ENCODE measurements at regions not wholly inside any gene's neighbourhood (a gene's known extent, or its start where the extent isn't known, plus 50 kb on each side); places are given as distances from the start of the nearest gene placed in this dataset.

DNA sequence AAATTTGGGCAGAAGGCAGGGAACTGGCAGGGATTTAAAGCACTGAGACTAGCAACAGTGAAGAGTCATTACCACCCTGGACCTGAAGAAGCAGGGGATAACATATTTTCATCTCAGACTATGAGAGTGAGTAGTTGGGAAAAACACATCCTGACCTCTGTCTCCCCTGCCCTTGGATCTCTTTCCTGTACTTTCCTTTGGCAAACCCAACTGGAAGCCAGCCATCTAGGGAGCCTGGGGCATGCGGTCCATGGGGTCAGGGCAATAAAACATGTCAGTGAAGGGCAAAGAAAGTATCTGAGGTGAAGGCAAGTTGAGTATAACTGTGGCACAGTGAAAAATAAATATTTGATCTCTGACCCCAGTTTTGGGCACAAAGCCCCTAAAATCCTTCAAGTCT lies 698.2 kb downstream of the DOK5 start:
- Histone ChIP-seq H2BK20ac (ENCODE audit: low read depth, low read length, poor library complexity, severe bottlenecking) (no peak overlapping the region), H3K4me1 (ENCODE audit: insufficient read depth, low read length) (no peaks in the 10 kb centered on the region), H2BK12ac (ENCODE audit: insufficient read length, low read depth, low read length) (no peak overlapping the region), H4K8ac (replicated peaks; ENCODE audit: insufficient read length, low read depth, low read length) (no peak overlapping the region), H4K5ac (ENCODE audit: insufficient read length, low read depth, low read length) (no peak overlapping the region), H2BK120ac (ENCODE audit: low read depth, low read length, poor library complexity, severe bottlenecking) (no peak overlapping the region), H2AK5ac (ENCODE audit: insufficient read length, low read length) (no peak overlapping the region), H4K91ac (ENCODE audit: insufficient read length, low read depth, low read length) (no peak overlapping the region), H3T11ph (ENCODE audit: low read length) (no peak overlapping the region), H3K23ac (ENCODE audit: insufficient read length, low read depth, low read length) (no peak overlapping the region), H2BK5ac (ENCODE audit: insufficient read length, low read length) (no peak overlapping the region), H3K27ac (ENCODE audit: insufficient read length, low read depth, low read length) (no peak overlapping the region), H3K4ac (ENCODE audit: low read depth, low read length) (no peak overlapping the region), H3K14ac (ENCODE audit: insufficient read depth, low read length) (no peak overlapping the region), H3K4me2 (ENCODE audit: insufficient read depth, insufficient read length, low read length) (no peak overlapping the region), H3K23me2 (ENCODE audit: insufficient read length, low read depth, low read length, poor library complexity, severe bottlenecking) (no peaks in the 10 kb centered on the region), H3K9ac (ENCODE audit: extremely low read depth, insufficient read length, low read length) (no peak overlapping the region), H3K56ac (ENCODE audit: insufficient read length, low read depth, low read length) (no peak overlapping the region), H3K79me2 (ENCODE audit: insufficient read depth, low read length) (no peaks in the 10 kb centered on the region), H3K18ac (ENCODE audit: insufficient read length, low read depth, low read length) (no peak overlapping the region), H2AFZ (ENCODE audit: low read length) (no peak overlapping the region), H4K20me1 (ENCODE audit: control insufficient read depth, insufficient read depth, insufficient read length) (no peaks in the 10 kb centered on the region), H2BK15ac (ENCODE audit: low read depth, low read length) (no peak overlapping the region), H3K79me1 (ENCODE audit: insufficient read depth, low read depth, low read length, poor library complexity, severe bottlenecking) (no peaks in the 10 kb centered on the region), H3K9me3 (ENCODE audit: control insufficient read depth, low read depth, low read length) (no peaks in the 10 kb centered on the region), H3K27me3 (ENCODE audit: insufficient read depth, low read length) (no peaks in the 10 kb centered on the region)
- Mint-ChIP-seq H3K36me3 (ENCODE audit: insufficient read depth in 1 of 3, low read depth in 3 of 3) (no peaks in the 10 kb centered on the region), H3K4me3 (no peak overlapping the region), H3K27ac (no peak overlapping the region), H3K4me1 (no peaks in the 10 kb centered on the region), H3K27me3 (ENCODE audit: low read depth) (peaks cover 6% of the 10 kb centered on the region), H3K9me3 (no peaks in the 10 kb centered on the region)
- TF ChIP-seq, protein P1, sequence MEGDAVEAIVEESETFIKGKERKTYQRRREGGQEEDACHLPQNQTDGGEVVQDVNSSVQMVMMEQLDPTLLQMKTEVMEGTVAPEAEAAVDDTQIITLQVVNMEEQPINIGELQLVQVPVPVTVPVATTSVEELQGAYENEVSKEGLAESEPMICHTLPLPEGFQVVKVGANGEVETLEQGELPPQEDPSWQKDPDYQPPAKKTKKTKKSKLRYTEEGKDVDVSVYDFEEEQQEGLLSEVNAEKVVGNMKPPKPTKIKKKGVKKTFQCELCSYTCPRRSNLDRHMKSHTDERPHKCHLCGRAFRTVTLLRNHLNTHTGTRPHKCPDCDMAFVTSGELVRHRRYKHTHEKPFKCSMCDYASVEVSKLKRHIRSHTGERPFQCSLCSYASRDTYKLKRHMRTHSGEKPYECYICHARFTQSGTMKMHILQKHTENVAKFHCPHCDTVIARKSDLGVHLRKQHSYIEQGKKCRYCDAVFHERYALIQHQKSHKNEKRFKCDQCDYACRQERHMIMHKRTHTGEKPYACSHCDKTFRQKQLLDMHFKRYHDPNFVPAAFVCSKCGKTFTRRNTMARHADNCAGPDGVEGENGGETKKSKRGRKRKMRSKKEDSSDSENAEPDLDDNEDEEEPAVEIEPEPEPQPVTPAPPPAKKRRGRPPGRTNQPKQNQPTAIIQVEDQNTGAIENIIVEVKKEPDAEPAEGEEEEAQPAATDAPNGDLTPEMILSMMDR (conservative IDR thresholded peaks at IDR 0.05), result no peak
- no peak for DNase-seq
- no CpG with 5 or more reads among the region's 1 CpG for WGBS (ENCODE audit: extremely low coverage, insufficient read length, low lambda C conversion rate)

Measured in H9 (cell line).